B cell (primary cell): ENCODE measurements at regions not wholly inside any gene's neighbourhood (a gene's known extent, or its start where the extent isn't known, plus 50 kb on each side); places are given as distances from the start of the nearest gene placed in this dataset.

Experiments
- ATAC-seq: fragments of 200-7000 bp; cut with Tn5 transposase; one replicate; pipeline ENCODE4 v1.10.0; 2021; ENCODE audit warnings: low read depth, mild to moderate bottlenecking, moderate number of reproducible peaks, moderate library complexity
- CTCF ChIA-PET: fragments of 350-600 bp; sonication (Branson Sonifier 250); formaldehyde crosslinking; loops from one replicate; lab custom pipeline; 2021; ENCODE audit warnings: antibody characterized with exemption, inconsistent platforms; lab: Charles Lee
- POLR2A ChIA-PET: fragments of 350-600 bp; sonication (Branson Sonifier 250); formaldehyde crosslinking; loops from one replicate; lab custom pipeline; 2021; ENCODE audit warnings: antibody characterized with exemption; lab: Charles Lee
- DNase-seq: peaks from one replicate; pipeline ENCODE4 v3.0.0; 2013
- H2AFZ ChIP-seq: 2 replicates; pipeline ENCODE4 v1.6.1; 2012; ENCODE audit warnings: mild to moderate bottlenecking, low read depth, low read length; ENCODE audit not compliant: insufficient read depth, poor library complexity, severe bottlenecking
- H3K27ac ChIP-seq, 2 donors: 1 replicate in 1 of 2; 2 replicates in 1 of 2; pipeline ENCODE4 v1.5.1; 2012 to 2013; ENCODE audit warnings: low read length in 2 of 2, mild to moderate bottlenecking in 2 of 2, moderate library complexity in 1 of 2
- H3K27me3 ChIP-seq, 4 experiments: fragments of 200-600 bp in 1 of 4; sonication (generic) in 1 of 4; replicated peaks in 1 of 4; 1 replicate in 2 of 4; 2 replicates in 2 of 4; pipeline versions ENCODE4 v1.6.1 to v1.7.0; 2013 to 2016; ENCODE audit warnings: low read length in 3 of 4, mild to moderate bottlenecking in 2 of 4, mixed read lengths in 1 of 4, moderate library complexity in 1 of 4; ENCODE audit not compliant: insufficient read depth in 4 of 4, control insufficient read depth in 3 of 4; ENCODE audit errors: control extremely low read depth in 1 of 4
- H3K36me3 ChIP-seq, 2 experiments: replicated peaks in 1 of 2; 1 replicate in 1 of 2; 2 replicates in 1 of 2; pipeline versions ENCODE4 v1.6.1 to v1.7.1; 2013; ENCODE audit warnings: low read length in 1 of 2; ENCODE audit not compliant: insufficient read depth in 2 of 2, control insufficient read depth in 1 of 2; ENCODE audit errors: control extremely low read depth in 1 of 2, extremely low read depth in 1 of 2
- H3K4me1 ChIP-seq, 2 donors: fragments of 200-600 bp in 1 of 2; sonication (generic) in 1 of 2; 1 replicate in 1 of 2; 2 replicates in 1 of 2; pipeline versions ENCODE4 v1.5.1 to v1.6.1; 2013 to 2017; ENCODE audit warnings: low read length in 2 of 2; ENCODE audit not compliant: control insufficient read depth in 2 of 2, insufficient read depth in 2 of 2
- H3K4me2 ChIP-seq: replicated peaks from 2 replicates; pipeline ENCODE3; 2012; ENCODE audit warnings: mild to moderate bottlenecking, low read depth, low read length; ENCODE audit not compliant: poor library complexity, severe bottlenecking
- H3K4me3 ChIP-seq, 5 experiments: fragments of 200-600 bp in 1 of 5; sonication (generic) in 1 of 5; 1 replicate in 3 of 5; 2 replicates in 2 of 5; pipeline versions ENCODE4 v1.5.1 to v1.7.0; 2011 to 2016; ENCODE audit warnings: low read length in 4 of 5, mild to moderate bottlenecking in 4 of 5, low read depth in 2 of 5, control low read depth in 1 of 5, moderate library complexity in 1 of 5; ENCODE audit not compliant: insufficient read depth in 1 of 5; ENCODE audit errors: control extremely low read depth in 1 of 5, extremely low read depth in 1 of 5
- H3K79me2 ChIP-seq: fragments of 200-600 bp; sonication (generic); one replicate; pipeline ENCODE4 v1.6.0; 2016; ENCODE audit warnings: low read length; ENCODE audit not compliant: control insufficient read depth, insufficient read depth
- H3K9ac ChIP-seq: fragments of 200-600 bp; sonication (generic); 2 replicates; pipeline ENCODE4 v1.6.1; 2017; ENCODE audit warnings: mild to moderate bottlenecking, low read length, moderate library complexity
- H3K9me3 ChIP-seq, 3 donors: one replicate each; pipeline versions ENCODE4 v1.6.1 to v1.7.1; 2013; ENCODE audit warnings: low read length in 2 of 3; ENCODE audit not compliant: control insufficient read depth in 2 of 3, insufficient read depth in 1 of 3; ENCODE audit errors: control extremely low read depth in 1 of 3
- H4K20me1 ChIP-seq: 2 replicates; pipeline ENCODE4 v1.6.0; 2012; ENCODE audit warnings: mild to moderate bottlenecking, low read length; ENCODE audit not compliant: insufficient read depth, control insufficient read depth, poor library complexity, severe bottlenecking
- H3K27ac Mint-ChIP-seq: one replicate; pipeline ENCODE4 v1.8.0; 2021; ENCODE audit warnings: mixed read lengths
- H3K27me3 Mint-ChIP-seq: one replicate; pipeline ENCODE4 v1.8.0; 2021; ENCODE audit warnings: mixed read lengths
- H3K4me1 Mint-ChIP-seq: one replicate; pipeline ENCODE4 v1.8.0; 2021; ENCODE audit warnings: mixed read lengths
- H3K4me3 Mint-ChIP-seq: one replicate; pipeline ENCODE4 v1.8.0; 2021; ENCODE audit warnings: mixed read lengths
- H3K9me3 Mint-ChIP-seq: one replicate; pipeline ENCODE4 v1.8.0; 2022; ENCODE audit warnings: mixed read lengths; ENCODE audit not compliant: insufficient read depth
- CTCF ChIP-seq: fragments of 200-600 bp; IDR thresholded peaks from one replicate; pipeline ENCODE4 v1.8.0; 2022; ENCODE audit warnings: antibody characterized with exemption, mild to moderate bottlenecking
- EZH2 ChIP-seq: IDR thresholded peaks from 2 replicates; pipeline ENCODE4 v1.6.1; 2012; ENCODE audit warnings: borderline replicate concordance, low read depth, mild to moderate bottlenecking, moderate library complexity, low read length; ENCODE audit not compliant: insufficient read depth, poor library complexity, severe bottlenecking
- intact Hi-C: fragments of 100-400 bp; cut with micrococcal nuclease; formaldehyde crosslinking; loops from one replicate; pipeline ENCODE4 v1.10.0; 2022

- H3K27ac Mint-ChIP-seq: no peak overlapping the region
- H3K36me3 ChIP-seq: no peaks in the 10 kb centered on the region
- no peak overlapping the region for H3K9ac ChIP-seq
- intact Hi-C loops: no loop called here
- ChIA-PET CTCF (no interaction called here), POLR2A (no interaction called here)
- H3K4me3 ChIP-seq: no peak overlapping the region
- H3K9me3 Mint-ChIP-seq: peaks cover 2% of the 10 kb centered on the region
- DNase-seq (no peak), ATAC-seq (no peak)
- no peak overlapping the region for H3K4me2 ChIP-seq
- no peaks in the 10 kb centered on the region for H3K27me3 ChIP-seq
- TF ChIP-seq EZH2 (no peak), CTCF (no peak)
- no peak overlapping the region for H2AFZ ChIP-seq
- no peaks in the 10 kb centered on the region for H3K4me1 ChIP-seq
- H4K20me1 ChIP-seq: no peaks in the 10 kb centered on the region
- no peak overlapping the region for H3K4me3 Mint-ChIP-seq
- no peaks in the 10 kb centered on the region for H3K79me2 ChIP-seq
- no peak overlapping the region for H3K27ac ChIP-seq
- H3K27me3 Mint-ChIP-seq: no peaks in the 10 kb centered on the region
- peaks cover 0 to 2% (median 0%) of the 10 kb centered on the region in 3 donors for H3K9me3 ChIP-seq
- no peaks in the 10 kb centered on the region for H3K4me1 Mint-ChIP-seq
Observed at GRCh38 chr13:68970532-68970931, 1137.1 kb upstream of the ATXN8OS start.

GRCh38 chr13:68948586-68948985, 1159.0 kb upstream of the ATXN8OS start:
- CTCF ChIA-PET: no interaction called here
- Histone ChIP-seq H3K9me3 (no peaks in the 10 kb centered on the region), H2AFZ (no peak overlapping the region), H3K27me3 (no peaks in the 10 kb centered on the region), H4K20me1 (no peaks in the 10 kb centered on the region), H3K9ac (no peak overlapping the region), H3K4me1 (no peaks in the 10 kb centered on the region), H3K79me2 (no peaks in the 10 kb centered on the region), H3K36me3 (no peaks in the 10 kb centered on the region), H3K27ac (no peak overlapping the region), H3K4me2 (no peak overlapping the region), H3K4me3 (no peak overlapping the region)
- H3K27me3 Mint-ChIP-seq: no peaks in the 10 kb centered on the region
- intact Hi-C loops: no loop called here
- POLR2A ChIA-PET: no interaction called here
- ATAC-seq: no peak
- no peak for DNase-seq
- peaks cover 5% of the 10 kb centered on the region for H3K9me3 Mint-ChIP-seq
- no peaks in the 10 kb centered on the region for H3K4me1 Mint-ChIP-seq
- H3K4me3 Mint-ChIP-seq: no peak overlapping the region
- H3K27ac Mint-ChIP-seq: no peak overlapping the region
- TF ChIP-seq CTCF: no peak
- no peak for TF ChIP-seq EZH2
